Liver (tissue), 8 donors: ENCODE measurements at regions not wholly inside any gene's neighbourhood (a gene's known extent, or its start where the extent isn't known, plus 50 kb on each side); places are given as distances from the start of the nearest gene placed in this dataset.

Experiments used
- DNase-seq: peaks from one replicate; pipeline ENCODE4 v3.0.0-alpha.2; 2017; ENCODE audit warnings: low spot score
- H3K27ac ChIP-seq, 2 donors: one replicate each; pipeline ENCODE4 v1.7.0; 2013; ENCODE audit warnings: inconsistent platforms in 2 of 2, low read length in 2 of 2, control low read depth in 1 of 2, low read depth in 1 of 2, mild to moderate bottlenecking in 1 of 2
- H3K27me3 ChIP-seq, 4 donors: one replicate each; pipeline versions ENCODE4 v1.6.1 to v1.7.0; 2013; ENCODE audit warnings: low read length in 3 of 4, inconsistent platforms in 1 of 4, mild to moderate bottlenecking in 1 of 4, moderate library complexity in 1 of 4; ENCODE audit not compliant: control insufficient read depth in 4 of 4, insufficient read depth in 4 of 4
- H3K36me3 ChIP-seq, 4 donors: one replicate each; pipeline versions ENCODE4 v1.6.1 to v1.7.0; 2013; ENCODE audit warnings: low read length in 3 of 4, mild to moderate bottlenecking in 3 of 4, low read depth in 1 of 4, moderate library complexity in 1 of 4; ENCODE audit not compliant: control insufficient read depth in 4 of 4, insufficient read depth in 3 of 4
- H3K4me1 ChIP-seq, 4 donors: one replicate each; pipeline versions ENCODE4 v1.6.1 to v1.7.0; 2013; ENCODE audit warnings: low read length in 3 of 4, mild to moderate bottlenecking in 3 of 4, moderate library complexity in 1 of 4; ENCODE audit not compliant: control insufficient read depth in 4 of 4, insufficient read depth in 4 of 4
- H3K4me3 ChIP-seq, 3 donors: one replicate each; pipeline versions ENCODE4 v1.6.1 to v1.7.0; 2013; ENCODE audit warnings: low read length in 3 of 3, control low read depth in 1 of 3, low read depth in 1 of 3, mild to moderate bottlenecking in 1 of 3
- H3K9ac ChIP-seq, 2 donors: one replicate each; pipeline ENCODE4 v1.7.0; 2013; ENCODE audit warnings: low read length in 2 of 2, mild to moderate bottlenecking in 2 of 2, moderate library complexity in 2 of 2, control low read depth in 1 of 2, low read depth in 1 of 2
- H3K9me3 ChIP-seq, 4 donors: one replicate each; pipeline versions ENCODE4 v1.6.1 to v1.7.0; 2013; ENCODE audit warnings: low read length in 3 of 4; ENCODE audit not compliant: control insufficient read depth in 4 of 4
- EGR1 ChIP-seq, 2 donors: IDR thresholded peaks; 2 replicates each; pipeline ENCODE4 v1.6.1; 2016 to 2018; ENCODE audit warnings: antibody characterized with exemption in 2 of 2, low read depth in 2 of 2
- FOXA1 ChIP-seq: IDR thresholded peaks from 2 replicates; pipeline ENCODE4 v1.6.1; 2016; ENCODE audit warnings: antibody characterized with exemption
- FOXA2 ChIP-seq: IDR thresholded peaks from 2 replicates; pipeline ENCODE4 v1.6.1; 2016; ENCODE audit warnings: antibody characterized with exemption
- GABPA ChIP-seq, 2 donors: IDR thresholded peaks in 1 of 2; conservative IDR thresholded peaks in 1 of 2; 2 replicates each; pipeline ENCODE4 v1.6.1; 2016; ENCODE audit warnings: antibody characterized with exemption in 2 of 2, mild to moderate bottlenecking in 1 of 2, moderate library complexity in 1 of 2
- HNF4A ChIP-seq, 2 donors: conservative IDR thresholded peaks; 2 replicates each; pipeline ENCODE4 v1.6.1; 2016; ENCODE audit warnings: antibody characterized with exemption in 2 of 2, mild to moderate bottlenecking in 2 of 2
- HNF4G ChIP-seq: IDR thresholded peaks from 2 replicates; pipeline ENCODE4 v1.6.1; 2016; ENCODE audit warnings: antibody characterized with exemption
- NR2F2 ChIP-seq: IDR thresholded peaks from 2 replicates; pipeline ENCODE4 v1.6.1; 2016; ENCODE audit warnings: antibody characterized with exemption
- RAD21 ChIP-seq, 2 donors: IDR thresholded peaks; 2 replicates each; pipeline ENCODE4 v1.6.1; 2016; ENCODE audit warnings: antibody characterized with exemption in 2 of 2, mild to moderate bottlenecking in 2 of 2
- RXRA ChIP-seq, 2 donors: IDR thresholded peaks; 2 replicates each; pipeline ENCODE4 v1.6.1; 2017 to 2018; ENCODE audit warnings: antibody characterized with exemption in 2 of 2, mild to moderate bottlenecking in 1 of 2
- SP1 ChIP-seq: IDR thresholded peaks from 2 replicates; pipeline ENCODE4 v1.6.1; 2018; ENCODE audit warnings: antibody characterized with exemption, mild to moderate bottlenecking
- TAF1 ChIP-seq: conservative IDR thresholded peaks from 2 replicates; pipeline ENCODE4 v1.6.1; 2016; ENCODE audit warnings: antibody characterized with exemption, mild to moderate bottlenecking
- YY1 ChIP-seq: IDR thresholded peaks from 2 replicates; pipeline ENCODE4 v1.6.1; 2016; ENCODE audit warnings: antibody characterized with exemption, mild to moderate bottlenecking
- WGBS: extraction: QIAGEN DNeasy Blood & Tissue Kit; methylation state at CpG from one replicate; pipeline ENCODE4 v1.1.7; 2013; 5-methylcytosine and 5-hydroxymethylcytosine counted together
- TF ChIP-seq, protein P1 (sequence below): IDR thresholded peaks from 2 replicates; pipeline ENCODE4 v1.6.1; 2016; ENCODE audit warnings: antibody characterized with exemption, mild to moderate bottlenecking
- TF ChIP-seq, protein P2 (sequence below): fragments of 150-350 bp; IDR thresholded peaks from 2 replicates; pipeline ENCODE4 v1.5.1; 2017; ENCODE audit warnings: improper control_type of control experiment, low read depth, low read length; ENCODE audit not compliant: missing input control
- TF ChIP-seq, protein P3 (sequence below): IDR thresholded peaks from 2 replicates; pipeline ENCODE4 v1.6.1; 2016; ENCODE audit warnings: antibody characterized with exemption
- donor health status: healthy.
- donor health status: healthy.
- donor health status: healthy.
- donor health status: healthy.
- donor health status: healthy.

DNA sequence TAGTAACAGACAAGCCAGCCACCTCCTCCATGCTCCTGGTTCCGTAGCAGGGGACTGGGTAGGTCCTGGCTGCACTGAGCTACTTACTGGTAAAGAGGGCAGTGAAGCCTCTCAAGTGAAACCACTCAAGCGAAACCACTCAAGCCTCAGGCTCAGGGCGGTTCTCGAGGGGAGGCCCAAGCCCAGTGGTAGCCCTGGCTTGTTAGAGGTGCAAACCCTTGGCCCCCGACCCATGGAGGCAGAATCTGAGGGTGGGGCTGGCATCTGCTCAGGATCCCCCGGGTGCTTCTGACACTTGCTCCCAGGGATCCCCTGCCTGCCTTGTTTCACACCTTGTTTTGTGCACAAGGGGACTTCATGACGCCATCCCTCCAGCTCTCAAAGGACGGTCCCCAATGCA, 76.5 kb upstream of the OLFM1 start:
- no peak for DNase-seq
- WGBS: 71% methylated on average over 8 of the region's 8 CpGs
- TF ChIP-seq HNF4A (conservative IDR thresholded peaks at IDR 0.05) (no peak), SP1 (no peak), RXRA (IDR thresholded peaks at IDR 0.05) (no peak), GABPA (IDR thresholded peaks at IDR 0.05 in 1 of 2, conservative IDR thresholded peaks at IDR 0.05 in 1 of 2) (no peak), YY1 (no peak), TAF1 (no peak), EGR1 (IDR thresholded peaks at IDR 0.05; ENCODE audit: low read depth in 2 of 2) (no peak), FOXA1 (no peak), HNF4G (no peak), FOXA2 (no peak), RAD21 (IDR thresholded peaks at IDR 0.05) (no peak), NR2F2 (no peak)
- TF ChIP-seq, protein P1, sequence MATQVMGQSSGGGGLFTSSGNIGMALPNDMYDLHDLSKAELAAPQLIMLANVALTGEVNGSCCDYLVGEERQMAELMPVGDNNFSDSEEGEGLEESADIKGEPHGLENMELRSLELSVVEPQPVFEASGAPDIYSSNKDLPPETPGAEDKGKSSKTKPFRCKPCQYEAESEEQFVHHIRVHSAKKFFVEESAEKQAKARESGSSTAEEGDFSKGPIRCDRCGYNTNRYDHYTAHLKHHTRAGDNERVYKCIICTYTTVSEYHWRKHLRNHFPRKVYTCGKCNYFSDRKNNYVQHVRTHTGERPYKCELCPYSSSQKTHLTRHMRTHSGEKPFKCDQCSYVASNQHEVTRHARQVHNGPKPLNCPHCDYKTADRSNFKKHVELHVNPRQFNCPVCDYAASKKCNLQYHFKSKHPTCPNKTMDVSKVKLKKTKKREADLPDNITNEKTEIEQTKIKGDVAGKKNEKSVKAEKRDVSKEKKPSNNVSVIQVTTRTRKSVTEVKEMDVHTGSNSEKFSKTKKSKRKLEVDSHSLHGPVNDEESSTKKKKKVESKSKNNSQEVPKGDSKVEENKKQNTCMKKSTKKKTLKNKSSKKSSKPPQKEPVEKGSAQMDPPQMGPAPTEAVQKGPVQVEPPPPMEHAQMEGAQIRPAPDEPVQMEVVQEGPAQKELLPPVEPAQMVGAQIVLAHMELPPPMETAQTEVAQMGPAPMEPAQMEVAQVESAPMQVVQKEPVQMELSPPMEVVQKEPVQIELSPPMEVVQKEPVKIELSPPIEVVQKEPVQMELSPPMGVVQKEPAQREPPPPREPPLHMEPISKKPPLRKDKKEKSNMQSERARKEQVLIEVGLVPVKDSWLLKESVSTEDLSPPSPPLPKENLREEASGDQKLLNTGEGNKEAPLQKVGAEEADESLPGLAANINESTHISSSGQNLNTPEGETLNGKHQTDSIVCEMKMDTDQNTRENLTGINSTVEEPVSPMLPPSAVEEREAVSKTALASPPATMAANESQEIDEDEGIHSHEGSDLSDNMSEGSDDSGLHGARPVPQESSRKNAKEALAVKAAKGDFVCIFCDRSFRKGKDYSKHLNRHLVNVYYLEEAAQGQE: no peak
- TF ChIP-seq, protein P2, sequence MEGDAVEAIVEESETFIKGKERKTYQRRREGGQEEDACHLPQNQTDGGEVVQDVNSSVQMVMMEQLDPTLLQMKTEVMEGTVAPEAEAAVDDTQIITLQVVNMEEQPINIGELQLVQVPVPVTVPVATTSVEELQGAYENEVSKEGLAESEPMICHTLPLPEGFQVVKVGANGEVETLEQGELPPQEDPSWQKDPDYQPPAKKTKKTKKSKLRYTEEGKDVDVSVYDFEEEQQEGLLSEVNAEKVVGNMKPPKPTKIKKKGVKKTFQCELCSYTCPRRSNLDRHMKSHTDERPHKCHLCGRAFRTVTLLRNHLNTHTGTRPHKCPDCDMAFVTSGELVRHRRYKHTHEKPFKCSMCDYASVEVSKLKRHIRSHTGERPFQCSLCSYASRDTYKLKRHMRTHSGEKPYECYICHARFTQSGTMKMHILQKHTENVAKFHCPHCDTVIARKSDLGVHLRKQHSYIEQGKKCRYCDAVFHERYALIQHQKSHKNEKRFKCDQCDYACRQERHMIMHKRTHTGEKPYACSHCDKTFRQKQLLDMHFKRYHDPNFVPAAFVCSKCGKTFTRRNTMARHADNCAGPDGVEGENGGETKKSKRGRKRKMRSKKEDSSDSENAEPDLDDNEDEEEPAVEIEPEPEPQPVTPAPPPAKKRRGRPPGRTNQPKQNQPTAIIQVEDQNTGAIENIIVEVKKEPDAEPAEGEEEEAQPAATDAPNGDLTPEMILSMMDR: no peak
- TF ChIP-seq, protein P3, sequence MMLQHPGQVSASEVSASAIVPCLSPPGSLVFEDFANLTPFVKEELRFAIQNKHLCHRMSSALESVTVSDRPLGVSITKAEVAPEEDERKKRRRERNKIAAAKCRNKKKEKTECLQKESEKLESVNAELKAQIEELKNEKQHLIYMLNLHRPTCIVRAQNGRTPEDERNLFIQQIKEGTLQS: no peak

DNA sequence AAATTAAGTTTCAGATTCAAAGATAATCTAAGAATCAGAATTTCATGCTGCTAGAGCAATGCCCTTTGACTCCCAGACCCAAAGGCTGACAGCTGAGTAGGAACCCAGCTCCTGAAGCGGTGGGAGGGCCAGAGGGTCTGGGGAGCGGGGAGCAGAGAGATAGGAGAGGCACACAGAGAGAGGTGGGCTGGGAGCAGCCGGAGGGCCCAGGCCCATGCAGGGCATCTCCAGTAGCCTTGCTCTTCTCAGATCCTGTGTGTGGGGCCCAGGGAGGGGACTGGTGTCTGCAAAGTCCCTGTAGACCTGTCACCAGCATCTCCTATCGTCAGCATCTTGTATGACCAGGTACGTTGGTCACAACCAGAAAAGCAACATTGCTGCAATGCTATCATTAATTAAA, 75.3 kb upstream of the OLFM1 start:
- no peak overlapping the region for H3K4me3 ChIP-seq
- no peak overlapping the region for H3K27ac ChIP-seq
- no peaks in the 10 kb centered on the region for H3K9me3 ChIP-seq
- H3K4me1 ChIP-seq: no peaks in the 10 kb centered on the region
- H3K36me3 ChIP-seq: no peaks in the 10 kb centered on the region
- TF ChIP-seq, protein P1: no peak
- TF ChIP-seq TAF1: no peak
- 83% methylated on average over 5 of the region's 5 CpGs for WGBS
- H3K27me3 ChIP-seq: peaks cover 0 to 4% (median 0%) of the 10 kb centered on the region in 4 donors
- no peak for DNase-seq
- no peak overlapping the region for H3K9ac ChIP-seq

More for the DNA sequence above, 76.5 kb upstream of the OLFM1 start:
- Histone ChIP-seq H3K9me3 (no peaks in the 10 kb centered on the region), H3K36me3 (no peaks in the 10 kb centered on the region), H3K4me1 (no peaks in the 10 kb centered on the region), H3K27me3 (peaks cover 0 to 4% (median 0%) of the 10 kb centered on the region in 4 donors), H3K9ac (no peak overlapping the region), H3K27ac (no peak overlapping the region), H3K4me3 (no peak overlapping the region)
